GM19463 (cell line): ENCODE measurements at regions not wholly inside any gene's neighbourhood (a gene's known extent, or its start where the extent isn't known, plus 50 kb on each side); places are given as distances from the start of the nearest gene placed in this dataset.
"Not testable (repeated sequence)": the region's sequence is repeated elsewhere in the genome, so short reads cannot be mapped to it uniquely, and the experiment has no call there.

Experiments used
- ATAC-seq: cut with Tn5 transposase; IDR thresholded peaks from one replicate; pipeline ENCODE4 v1.9.1; 2021; ENCODE audit warnings: mild to moderate bottlenecking, moderate library complexity; ENCODE audit not compliant: unreplicated experiment

DNA sequence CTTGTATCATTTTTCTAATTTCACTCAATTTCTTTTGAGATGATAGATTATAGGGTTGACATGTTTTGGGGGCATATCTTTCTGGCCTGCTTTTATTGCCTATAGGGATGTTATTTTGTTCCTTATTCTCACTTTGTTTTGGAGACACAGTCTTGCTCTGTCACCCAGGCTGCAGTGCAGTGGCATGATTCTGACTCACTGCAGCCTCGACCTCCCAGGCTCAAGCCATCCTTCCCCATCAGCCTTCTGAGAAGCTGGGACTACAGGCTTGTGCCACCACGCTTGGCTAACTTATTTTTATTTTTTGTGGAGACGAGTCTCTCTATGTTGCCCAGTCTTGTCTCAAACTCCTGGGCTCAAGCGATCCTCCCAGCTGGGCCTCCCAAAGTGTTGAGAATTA is 72.8 kb upstream of the FAN1 start:
- no peak for ATAC-seq

DNA sequence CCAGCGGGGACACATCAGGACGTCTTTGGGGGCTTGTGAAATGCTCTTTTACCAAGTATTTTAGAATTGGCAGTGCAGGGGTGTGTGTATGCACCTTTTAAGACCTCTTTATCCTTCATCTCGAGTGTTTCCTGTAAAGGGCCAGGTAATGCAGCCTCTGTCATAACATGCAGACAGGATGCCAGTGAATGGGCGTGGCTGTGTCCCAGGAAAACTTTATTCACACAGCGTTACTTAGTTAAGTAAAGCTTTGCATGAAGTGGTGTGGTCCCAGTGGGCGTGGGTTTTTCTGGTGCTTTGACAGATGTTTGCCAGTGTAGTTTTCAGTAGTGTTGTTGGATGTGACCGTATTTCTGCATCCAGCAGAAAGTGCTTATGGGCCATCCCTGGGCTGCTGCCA is 70.3 kb upstream of the FAN1 start:
- ATAC-seq: not testable (repeated sequence)

DNA sequence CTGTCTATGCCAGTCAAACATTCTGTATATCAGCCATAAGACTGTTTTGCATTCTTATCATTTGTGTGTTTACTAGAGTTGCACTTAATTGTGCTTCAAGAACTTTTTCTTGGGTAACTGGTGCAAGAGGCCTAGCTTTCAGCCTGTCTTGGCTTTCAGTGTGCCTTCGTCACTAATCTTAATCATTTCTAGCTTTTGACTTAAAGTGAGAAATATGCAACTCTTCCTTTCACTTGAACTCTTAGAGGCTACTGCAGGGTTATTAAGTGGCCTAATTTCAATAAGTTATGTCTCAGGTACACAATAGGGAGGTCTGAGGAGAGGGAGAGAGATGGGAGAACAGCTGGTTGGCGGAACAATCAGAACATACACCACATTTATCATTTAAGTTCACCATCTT is 62.1 kb upstream of the FAN1 start:
- not testable (repeated sequence) for ATAC-seq

DNA sequence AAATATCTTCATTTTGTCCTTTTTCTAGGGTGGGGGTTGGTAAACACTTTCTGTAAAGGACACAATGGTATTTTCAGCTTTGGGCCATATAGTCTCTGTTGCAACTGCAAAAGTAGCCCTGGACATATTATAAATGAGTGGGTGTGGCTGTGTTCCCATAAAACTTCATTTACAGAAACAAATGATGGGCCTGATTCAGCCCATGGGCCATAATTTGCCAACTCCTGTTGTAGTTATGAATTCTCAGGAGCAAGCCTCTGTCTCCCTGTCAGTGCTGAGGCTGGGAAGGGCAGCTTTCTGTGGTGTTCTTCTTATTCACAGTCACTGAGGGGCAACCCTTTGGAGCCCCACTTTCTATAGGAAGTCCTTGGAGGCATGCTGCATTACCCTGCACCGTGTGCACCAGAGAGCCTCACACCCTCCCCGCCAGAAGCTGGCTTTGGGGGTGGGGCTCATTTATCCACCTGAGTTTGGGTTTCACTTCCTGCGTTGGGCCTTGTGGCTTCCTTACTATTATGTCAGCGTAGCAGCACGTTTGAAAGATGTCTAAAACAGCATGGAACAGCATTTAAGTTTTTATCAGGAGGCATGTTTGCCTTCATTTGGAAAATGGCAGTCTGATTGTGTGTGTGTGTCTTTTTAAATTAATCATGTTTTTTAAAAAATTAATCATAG is 60.8 kb upstream of the FAN1 start:
- peak; percentile 94 for ATAC-seq

DNA sequence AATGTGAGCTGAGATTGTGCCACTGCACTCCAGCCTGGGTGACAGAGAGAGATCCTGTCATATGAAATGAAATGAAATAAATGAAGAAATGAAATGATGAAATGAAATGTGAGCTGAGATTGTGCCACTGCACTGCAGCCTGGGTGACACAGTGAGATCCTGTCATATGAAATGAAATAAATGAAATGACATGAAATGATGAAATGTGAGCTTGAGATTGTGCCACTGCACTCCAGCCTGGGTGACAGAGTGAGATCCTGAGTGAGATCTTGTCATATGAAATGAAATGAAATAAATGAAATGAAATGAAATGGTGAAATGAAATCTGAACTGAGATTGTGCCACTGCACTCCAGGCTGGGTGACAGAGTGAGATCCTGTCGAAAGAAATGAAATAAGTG is 58.2 kb upstream of the FAN1 start:
- ATAC-seq: not testable (repeated sequence)
